GM10266 (cell line): ENCODE measurements at regions not wholly inside any gene's neighbourhood (a gene's known extent, or its start where the extent isn't known, plus 50 kb on each side); places are given as distances from the start of the nearest gene placed in this dataset.

Experiments
- DNase-seq: peaks from one replicate; pipeline ENCODE4 v3.0.0; 2012; ENCODE audit errors: extremely low spot score
- CTCF ChIP-seq: IDR thresholded peaks from 2 replicates; pipeline ENCODE4 v1.5.1; 2012; ENCODE audit warnings: mild to moderate bottlenecking, low read depth; ENCODE audit not compliant: control insufficient read depth, insufficient read depth; ENCODE audit errors: missing control alignments

- no peak for TF ChIP-seq CTCF
Measured at GRCh38 chr9:129400971-129401622, 219.8 kb downstream of the C9orf50 start.

GRCh38 chr9:129400001-129400970 lies 220.6 kb downstream of the C9orf50 start:
- TF ChIP-seq CTCF, result no peak

More at GRCh38 chr9:129400971-129401622, 219.8 kb downstream of the C9orf50 start:
- DNase-seq, result no peak

GRCh38 chr9:129399634-129399990 lies 221.3 kb downstream of the C9orf50 start:
- TF ChIP-seq CTCF, result no peak
- no peak for DNase-seq

More at GRCh38 chr9:129400001-129400970, 220.6 kb downstream of the C9orf50 start:
- DNase-seq, result no peak

- no peak for TF ChIP-seq CTCF
- no peak for DNase-seq
Measured at GRCh38 chr9:129398961-129399633, 221.0 kb upstream of the IER5L start.

- no peak for DNase-seq
- no peak for TF ChIP-seq CTCF
Measured at GRCh38 chr9:129398101-129398960, 220.3 kb upstream of the IER5L start.

GRCh38 chr9:129397335-129397734 lies 219.3 kb upstream of the IER5L start:
- no peak for TF ChIP-seq CTCF
- DNase-seq, result no peak
